HG03064 (cell line): ENCODE measurements at regions not wholly inside any gene's neighbourhood (a gene's known extent, or its start where the extent isn't known, plus 50 kb on each side); places are given as distances from the start of the nearest gene placed in this dataset.

Experiments
- ATAC-seq: cut with Tn5 transposase; IDR thresholded peaks from one replicate; pipeline ENCODE4 v1.9.1; 2021; ENCODE audit warnings: low read depth; ENCODE audit not compliant: unreplicated experiment

GRCh38 chr3:6706777-6707176 lies 154.1 kb upstream of the GRM7 start:
- ATAC-seq, result no peak

GRCh38 chr3:6709178-6709577 lies 151.7 kb upstream of the GRM7 start:
- no peak for ATAC-seq

GRCh38 chr3:6714962-6715361 lies 146.0 kb upstream of the GRM7 start:
- no peak for ATAC-seq

- ATAC-seq, result no peak
Measured at GRCh38 chr3:6716420-6716819, 144.5 kb upstream of the GRM7 start.

GRCh38 chr3:6717026-6717943 lies 143.6 kb upstream of the GRM7 start:
- ATAC-seq, result peak; percentile 90

- ATAC-seq, result no peak
Measured at GRCh38 chr3:6719999-6720398, 140.9 kb upstream of the GRM7 start.

- no peak for ATAC-seq
Measured at GRCh38 chr3:6721491-6721890, 139.4 kb upstream of the GRM7 start.

GRCh38 chr3:6723205-6723604 lies 137.7 kb upstream of the GRM7 start:
- ATAC-seq, result no peak

GRCh38 chr3:6726811-6727210 lies 134.1 kb upstream of the GRM7 start:
- no peak for ATAC-seq

GRCh38 chr3:6732807-6733206 lies 128.1 kb upstream of the GRM7 start:
- ATAC-seq, result no peak

- no peak for ATAC-seq
Measured at GRCh38 chr3:6733699-6734394, 127.1 kb upstream of the GRM7 start.

GRCh38 chr3:6734395-6734746 lies 126.5 kb upstream of the GRM7 start:
- no peak for ATAC-seq

- ATAC-seq, result no peak
Measured at GRCh38 chr3:6736836-6737629, 123.9 kb upstream of the GRM7 start.

GRCh38 chr3:6737630-6738029 lies 123.3 kb upstream of the GRM7 start:
- no peak for ATAC-seq

GRCh38 chr3:6739288-6739687 lies 121.6 kb upstream of the GRM7 start:
- ATAC-seq, result no peak

GRCh38 chr3:6743067-6743720 lies 117.7 kb upstream of the GRM7 start:
- ATAC-seq, result no peak

GRCh38 chr3:6746443-6746842 lies 114.5 kb upstream of the GRM7 start:
- ATAC-seq, result no peak

- ATAC-seq, result no peak
Measured at GRCh38 chr3:6747017-6747416, 113.9 kb upstream of the GRM7 start.

- no peak for ATAC-seq
Measured at GRCh38 chr3:6750782-6751181, 110.1 kb upstream of the GRM7 start.

- ATAC-seq, result no peak
Measured at GRCh38 chr3:6753536-6753935, 107.4 kb upstream of the GRM7 start.
